ENCODE measurements at regions not wholly inside any gene's neighbourhood (a gene's known extent, or its start where the extent isn't known, plus 50 kb on each side); places are given as distances from the start of the nearest gene placed in this dataset.

- Mint-ChIP-seq H3K27me3 (no peaks in the 10 kb centered on the region), H3K36me3 (no peaks in the 10 kb centered on the region), H3K4me3 (no peak overlapping the region), H3K9me3 (no peaks in the 10 kb centered on the region), H3K4me1 (no peaks in the 10 kb centered on the region), H3K27ac (no peak overlapping the region)
- DNase-seq, result no peak
- CTCF ChIA-PET, result no interaction called here
Observed at GRCh38 chr2:35343135-35343534, 1012.4 kb upstream of the CRIM1 start.

- Mint-ChIP-seq H3K27ac (no peak overlapping the region), H3K9me3 (peaks cover 2% of the 10 kb centered on the region), H3K27me3 (no peaks in the 10 kb centered on the region), H3K36me3 (no peaks in the 10 kb centered on the region), H3K4me1 (no peaks in the 10 kb centered on the region), H3K4me3 (no peak overlapping the region)
- no peak for DNase-seq
- CTCF ChIA-PET, result no interaction called here
Observed at GRCh38 chr2:35339211-35339610, 1016.4 kb upstream of the CRIM1 start.

- H3K4me3 Mint-ChIP-seq, result no peak overlapping the region
- CTCF ChIA-PET, result no interaction called here
- no peaks in the 10 kb centered on the region for H3K4me1 Mint-ChIP-seq
- no peak for DNase-seq
- no peak overlapping the region for H3K27ac Mint-ChIP-seq
- no peaks in the 10 kb centered on the region for H3K36me3 Mint-ChIP-seq
- peaks cover 2% of the 10 kb centered on the region for H3K9me3 Mint-ChIP-seq
- no peaks in the 10 kb centered on the region for H3K27me3 Mint-ChIP-seq
Observed at GRCh38 chr2:35337922-35338321, 1017.7 kb upstream of the CRIM1 start.

- H3K4me1 Mint-ChIP-seq, result no peaks in the 10 kb centered on the region
- H3K27ac Mint-ChIP-seq, result no peak overlapping the region
- CTCF ChIA-PET, result interaction anchor here (0.7 kb wide), 1 partner anchor 109 kb away, joined by 3 read pairs; no protein-coding TSS in a partner anchor
- no peaks in the 10 kb centered on the region for H3K36me3 Mint-ChIP-seq
- H3K4me3 Mint-ChIP-seq, result no peak overlapping the region
- DNase-seq, result no peak
- H3K27me3 Mint-ChIP-seq, result no peaks in the 10 kb centered on the region
- H3K9me3 Mint-ChIP-seq, result no peaks in the 10 kb centered on the region
Observed at GRCh38 chr2:35314049-35314448, 1041.5 kb upstream of the CRIM1 start.

GRCh38 chr2:35301369-35301768 lies 1054.2 kb upstream of the CRIM1 start:
- H3K9me3 Mint-ChIP-seq, result no peaks in the 10 kb centered on the region
- no peaks in the 10 kb centered on the region for H3K36me3 Mint-ChIP-seq
- no peak overlapping the region for H3K4me3 Mint-ChIP-seq
- H3K27ac Mint-ChIP-seq, result no peak overlapping the region
- DNase-seq, result no peak
- CTCF ChIA-PET, result no interaction called here
- H3K27me3 Mint-ChIP-seq, result no peaks in the 10 kb centered on the region
- no peaks in the 10 kb centered on the region for H3K4me1 Mint-ChIP-seq

GRCh38 chr2:35298493-35298892 lies 1057.1 kb upstream of the CRIM1 start:
- H3K9me3 Mint-ChIP-seq, result no peaks in the 10 kb centered on the region
- CTCF ChIA-PET, result no interaction called here
- no peaks in the 10 kb centered on the region for H3K27me3 Mint-ChIP-seq
- no peak for DNase-seq
- no peak overlapping the region for H3K27ac Mint-ChIP-seq
- H3K4me1 Mint-ChIP-seq, result no peaks in the 10 kb centered on the region
- H3K36me3 Mint-ChIP-seq, result no peaks in the 10 kb centered on the region
- no peak overlapping the region for H3K4me3 Mint-ChIP-seq

- CTCF ChIA-PET, result no interaction called here
- H3K9me3 Mint-ChIP-seq, result peaks cover under 1% of the 10 kb centered on the region
- no peaks in the 10 kb centered on the region for H3K27me3 Mint-ChIP-seq
- H3K4me3 Mint-ChIP-seq, result no peak overlapping the region
- no peak for DNase-seq
- no peak overlapping the region for H3K27ac Mint-ChIP-seq
- no peaks in the 10 kb centered on the region for H3K36me3 Mint-ChIP-seq
- H3K4me1 Mint-ChIP-seq, result no peaks in the 10 kb centered on the region
Observed at GRCh38 chr2:35297403-35297802, 1058.2 kb upstream of the CRIM1 start.

GRCh38 chr2:35294636-35295263 lies 1060.8 kb upstream of the CRIM1 start:
- CTCF ChIA-PET, result no interaction called here

GRCh38 chr2:35293261-35293660 lies 1062.3 kb upstream of the CRIM1 start:
- no peak for DNase-seq
- H3K27ac Mint-ChIP-seq, result no peak overlapping the region
- no peaks in the 10 kb centered on the region for H3K4me1 Mint-ChIP-seq
- CTCF ChIA-PET, result interaction anchor here (0.7 kb wide), 1 partner anchor 1176 kb away, joined by 4 read pairs; no protein-coding TSS in a partner anchor
- peaks cover 4% of the 10 kb centered on the region for H3K9me3 Mint-ChIP-seq
- no peak overlapping the region for H3K4me3 Mint-ChIP-seq
- no peaks in the 10 kb centered on the region for H3K27me3 Mint-ChIP-seq
- no peaks in the 10 kb centered on the region for H3K36me3 Mint-ChIP-seq

More at GRCh38 chr2:35294636-35295263, 1060.8 kb upstream of the CRIM1 start:
- Mint-ChIP-seq H3K27ac (no peak overlapping the region), H3K27me3 (no peaks in the 10 kb centered on the region), H3K4me3 (no peak overlapping the region), H3K36me3 (no peaks in the 10 kb centered on the region), H3K4me1 (no peaks in the 10 kb centered on the region), H3K9me3 (peaks cover 3% of the 10 kb centered on the region)
- no peak for DNase-seq

GRCh38 chr2:35292199-35292598 lies 1063.4 kb upstream of the CRIM1 start:
- H3K36me3 Mint-ChIP-seq, result no peaks in the 10 kb centered on the region
- H3K4me3 Mint-ChIP-seq, result no peak overlapping the region
- CTCF ChIA-PET, result no interaction called here
- no peaks in the 10 kb centered on the region for H3K4me1 Mint-ChIP-seq
- peaks cover 4% of the 10 kb centered on the region for H3K9me3 Mint-ChIP-seq
- no peak overlapping the region for H3K27ac Mint-ChIP-seq
- H3K27me3 Mint-ChIP-seq, result no peaks in the 10 kb centered on the region
- no peak for DNase-seq

- DNase-seq, result no peak
- Mint-ChIP-seq H3K27me3 (no peaks in the 10 kb centered on the region), H3K4me1 (no peaks in the 10 kb centered on the region), H3K9me3 (no peaks in the 10 kb centered on the region), H3K4me3 (no peak overlapping the region), H3K36me3 (no peaks in the 10 kb centered on the region), H3K27ac (no peak overlapping the region)
- CTCF ChIA-PET, result no interaction called here
Observed at GRCh38 chr2:35281702-35282101, 1073.9 kb upstream of the CRIM1 start.

- CTCF ChIA-PET, result no interaction called here
- Mint-ChIP-seq H3K27me3 (no peaks in the 10 kb centered on the region), H3K9me3 (peaks cover 6% of the 10 kb centered on the region), H3K27ac (no peak overlapping the region), H3K4me3 (no peak overlapping the region), H3K4me1 (no peaks in the 10 kb centered on the region), H3K36me3 (no peaks in the 10 kb centered on the region)
- DNase-seq, result no peak
Observed at GRCh38 chr2:35255826-35256225, 1099.8 kb upstream of the CRIM1 start.

- CTCF ChIA-PET, result no interaction called here
Observed at GRCh38 chr2:35251156-35251555, 1104.4 kb upstream of the CRIM1 start.

GRCh38 chr2:35246702-35247101 lies 1108.9 kb upstream of the CRIM1 start:
- H3K4me1 Mint-ChIP-seq, result no peaks in the 10 kb centered on the region
- CTCF ChIA-PET, result no interaction called here
- no peak overlapping the region for H3K27ac Mint-ChIP-seq
- H3K27me3 Mint-ChIP-seq, result no peaks in the 10 kb centered on the region
- no peaks in the 10 kb centered on the region for H3K36me3 Mint-ChIP-seq
- no peak for DNase-seq
- peaks cover 9% of the 10 kb centered on the region for H3K9me3 Mint-ChIP-seq
- H3K4me3 Mint-ChIP-seq, result no peak overlapping the region

More at GRCh38 chr2:35251156-35251555, 1104.4 kb upstream of the CRIM1 start:
- Mint-ChIP-seq H3K27me3 (no peaks in the 10 kb centered on the region), H3K9me3 (peaks cover 13% of the 10 kb centered on the region), H3K36me3 (no peaks in the 10 kb centered on the region), H3K27ac (no peak overlapping the region), H3K4me3 (no peak overlapping the region), H3K4me1 (no peaks in the 10 kb centered on the region)
- DNase-seq, result no peak

- Mint-ChIP-seq H3K27ac (no peak overlapping the region), H3K4me3 (no peak overlapping the region), H3K27me3 (no peaks in the 10 kb centered on the region), H3K9me3 (peaks cover 7% of the 10 kb centered on the region), H3K4me1 (no peaks in the 10 kb centered on the region), H3K36me3 (no peaks in the 10 kb centered on the region)
- no peak for DNase-seq
- CTCF ChIA-PET, result no interaction called here
Observed at GRCh38 chr2:35228584-35228983, 1127.0 kb upstream of the CRIM1 start.

GRCh38 chr2:35220461-35220860 lies 1135.1 kb upstream of the CRIM1 start:
- CTCF ChIA-PET, result no interaction called here
- H3K4me1 Mint-ChIP-seq, result no peaks in the 10 kb centered on the region
- peaks cover 1% of the 10 kb centered on the region for H3K9me3 Mint-ChIP-seq
- no peaks in the 10 kb centered on the region for H3K27me3 Mint-ChIP-seq
- H3K36me3 Mint-ChIP-seq, result no peaks in the 10 kb centered on the region
- H3K27ac Mint-ChIP-seq, result no peak overlapping the region
- no peak overlapping the region for H3K4me3 Mint-ChIP-seq
- DNase-seq, result no peak

Measured in activated naive CD4-positive, alpha-beta T cell treated with anti-CD3 and anti-CD28 coated beads, Interleukin-2, amount 10 ng/mL, durations not matched to agents 7 days and 5 days (primary cell).